NCI-H82 treated with DMSO at 0.1 percent for 48 hours (cell line): ENCODE measurements at regions not wholly inside any gene's neighbourhood (a gene's known extent, or its start where the extent isn't known, plus 50 kb on each side); places are given as distances from the start of the nearest gene placed in this dataset.
"Not testable (repeated sequence)": the region's sequence is repeated elsewhere in the genome, so short reads cannot be mapped to it uniquely, and the experiment has no call there.

Experiments used
- DNase-seq: peaks from one replicate; lab custom pipeline; 2025; ENCODE audit not compliant: unreplicated experiment; lab: John Stamatoyannopoulos, UW

- DNase-seq: no peak
Measured at GRCh38 chr9:115690786-115691496, 462.6 kb upstream of the PAPPA start.

- DNase-seq: no peak
Measured at GRCh38 chr9:115691693-115692092, 461.9 kb upstream of the PAPPA start.

DNA sequence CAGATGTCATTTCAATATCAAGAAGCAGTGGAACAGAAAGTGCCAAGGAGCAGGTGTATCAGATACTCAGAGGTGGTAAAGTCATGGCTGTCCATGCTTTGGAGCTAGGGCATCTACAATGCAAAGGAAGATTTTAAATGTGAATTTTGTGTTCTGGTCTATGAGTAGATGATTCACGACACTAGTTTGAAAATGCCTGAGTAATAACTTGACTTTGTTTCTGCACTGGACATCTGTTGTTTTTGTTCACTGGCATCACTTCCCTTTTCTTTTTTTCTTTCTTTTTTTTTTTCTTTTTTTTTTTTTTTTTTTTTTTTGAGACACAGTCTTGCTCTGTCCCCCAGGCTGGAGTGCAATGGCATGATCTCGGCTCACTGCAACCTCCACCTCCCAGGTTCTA is 460.7 kb upstream of the PAPPA start:
- DNase-seq: not testable (repeated sequence)

GRCh38 chr9:115694014-115694413 is 459.6 kb upstream of the PAPPA start:
- DNase-seq: no peak

- DNase-seq: no peak
Measured at GRCh38 chr9:115694991-115695390, 458.6 kb upstream of the PAPPA start.

DNA sequence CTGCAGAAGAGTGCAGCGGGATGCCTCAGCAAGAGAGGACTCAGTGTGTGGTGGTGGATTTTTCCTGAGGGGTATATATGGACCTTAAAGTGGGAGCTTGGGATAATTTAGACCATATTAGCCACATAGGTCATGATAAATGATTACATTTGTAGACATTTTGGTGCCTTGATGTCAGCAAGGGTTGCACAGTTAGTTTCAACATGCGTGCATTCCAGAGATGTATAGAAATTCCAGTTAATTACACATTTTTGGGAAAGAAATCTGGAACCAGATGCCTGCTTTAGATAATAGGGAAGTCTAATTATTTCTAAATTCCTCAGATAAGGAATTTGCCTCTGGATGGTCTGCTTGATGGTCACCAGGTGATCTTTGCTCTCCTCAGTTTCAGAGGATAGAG is 440.6 kb upstream of the PAPPA start:
- no peak for DNase-seq

- DNase-seq: no peak
Measured at GRCh38 chr9:115715666-115716065, 437.9 kb upstream of the PAPPA start.

GRCh38 chr9:115717298-115717697 is 436.3 kb upstream of the PAPPA start:
- no peak for DNase-seq

- no peak for DNase-seq
Measured at GRCh38 chr9:115717711-115718173, 435.8 kb upstream of the PAPPA start.

DNA sequence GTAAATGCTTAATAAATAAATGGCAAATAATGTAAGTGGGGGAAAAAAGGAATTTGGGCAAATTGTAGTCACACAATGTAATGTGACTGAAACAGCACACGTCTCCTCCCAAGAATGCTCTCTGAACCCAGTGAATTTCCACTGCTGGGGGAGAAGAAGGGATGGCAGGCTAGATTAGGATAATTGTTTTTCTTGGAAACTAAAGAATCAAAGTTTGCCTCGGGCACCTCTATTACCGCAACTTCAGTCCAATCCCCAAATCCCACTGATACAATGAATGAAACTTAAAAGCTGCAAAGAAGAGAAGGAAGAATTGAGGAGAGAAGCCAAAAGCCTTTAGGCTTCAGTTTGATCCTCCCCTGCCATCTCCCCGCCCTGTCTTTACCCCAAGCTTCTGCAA is 423.2 kb upstream of the PAPPA start:
- DNase-seq: no peak

GRCh38 chr9:115730845-115731244 is 422.7 kb upstream of the PAPPA start:
- DNase-seq: no peak

- no peak for DNase-seq
Measured at GRCh38 chr9:115733318-115734110, 420.1 kb upstream of the PAPPA start.

GRCh38 chr9:115739096-115739875 is 414.3 kb upstream of the PAPPA start:
- no peak for DNase-seq

- no peak for DNase-seq
Measured at GRCh38 chr9:115740986-115741385, 412.6 kb upstream of the PAPPA start.

DNA sequence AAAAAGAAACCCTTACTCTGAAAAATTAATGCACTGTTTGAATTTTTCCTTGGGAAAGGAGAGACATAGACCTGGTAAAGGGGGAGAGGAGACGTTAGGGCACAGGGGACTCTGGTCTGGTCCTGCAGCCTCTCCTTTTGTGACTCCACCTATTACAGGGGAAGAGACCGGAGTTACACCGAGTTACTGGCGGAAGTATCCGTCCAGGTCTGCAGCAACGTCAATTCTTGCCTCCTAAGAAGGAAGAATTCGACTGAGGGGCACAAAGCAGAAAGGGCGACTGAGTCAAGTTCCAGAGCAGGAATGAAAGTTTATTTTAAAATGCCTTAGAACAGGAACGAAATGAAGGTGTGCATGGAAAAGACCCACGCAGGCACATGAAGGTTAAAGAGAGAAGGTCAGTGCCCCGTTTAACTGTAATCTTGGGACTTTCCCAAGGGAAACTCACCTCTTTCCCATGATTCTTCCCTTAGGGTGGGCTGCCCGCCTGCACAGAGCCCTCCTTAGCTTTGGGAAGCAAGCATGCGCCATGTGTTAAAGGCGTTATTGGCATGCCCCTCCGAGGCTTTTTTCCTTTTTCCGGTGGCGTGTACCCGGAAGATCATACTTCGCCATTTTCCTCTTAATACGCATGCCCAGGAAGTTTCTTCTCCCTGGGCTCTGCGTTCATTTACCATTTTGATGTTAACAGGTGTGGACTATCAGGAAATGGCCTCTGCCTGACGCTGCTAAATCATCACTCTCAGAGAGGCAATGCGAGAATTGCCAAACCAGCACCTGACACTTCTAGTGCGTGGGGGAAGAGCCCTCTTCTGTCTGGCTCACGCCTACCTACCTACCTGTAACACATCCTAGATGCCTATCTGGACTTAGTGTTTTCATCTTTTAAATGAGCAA is 409.6 kb upstream of the PAPPA start:
- DNase-seq: no peak

DNA sequence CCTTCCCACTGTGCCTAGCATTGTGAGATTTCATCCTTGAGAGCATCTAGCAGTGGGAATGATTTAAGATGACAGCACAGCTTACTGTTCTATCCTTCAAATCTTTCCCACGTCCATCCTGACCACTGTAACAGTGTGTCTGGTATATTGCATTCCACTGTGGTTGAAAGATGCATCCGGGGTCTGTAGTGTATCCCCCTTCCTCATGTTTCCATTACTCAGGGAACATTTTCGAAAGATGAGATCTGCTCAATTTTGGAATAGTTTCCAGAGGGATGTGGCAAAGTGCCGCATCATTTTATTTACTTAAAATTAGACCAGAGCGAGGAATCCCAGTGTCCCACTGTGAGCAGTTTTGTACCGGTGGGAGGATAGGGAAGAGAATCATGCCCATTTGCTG is 407.1 kb upstream of the PAPPA start:
- DNase-seq: no peak

GRCh38 chr9:115747731-115748130 is 405.9 kb upstream of the PAPPA start:
- no peak for DNase-seq

DNA sequence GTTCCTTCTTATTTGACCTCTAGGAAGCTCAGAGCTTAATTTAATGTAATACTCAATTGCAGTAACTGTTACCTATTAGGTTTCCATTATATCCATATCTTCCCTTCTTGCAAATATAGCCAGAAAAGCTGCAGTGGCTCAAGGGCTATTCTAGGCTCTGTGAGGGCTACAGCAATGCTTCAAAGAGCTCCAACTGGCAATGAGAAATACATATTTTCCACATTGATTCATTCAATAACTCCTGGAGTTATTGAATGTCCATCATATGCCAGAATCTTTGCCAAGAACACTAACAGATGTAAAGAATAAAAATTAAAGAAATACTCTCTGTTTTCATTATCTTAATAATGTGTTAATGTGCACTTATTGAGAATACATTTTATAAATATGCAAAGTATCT is 396.9 kb upstream of the PAPPA start:
- no peak for DNase-seq

GRCh38 chr9:115757461-115757860 is 396.1 kb upstream of the PAPPA start:
- no peak for DNase-seq

GRCh38 chr9:115758441-115758840 is 395.1 kb upstream of the PAPPA start:
- no peak for DNase-seq

DNA sequence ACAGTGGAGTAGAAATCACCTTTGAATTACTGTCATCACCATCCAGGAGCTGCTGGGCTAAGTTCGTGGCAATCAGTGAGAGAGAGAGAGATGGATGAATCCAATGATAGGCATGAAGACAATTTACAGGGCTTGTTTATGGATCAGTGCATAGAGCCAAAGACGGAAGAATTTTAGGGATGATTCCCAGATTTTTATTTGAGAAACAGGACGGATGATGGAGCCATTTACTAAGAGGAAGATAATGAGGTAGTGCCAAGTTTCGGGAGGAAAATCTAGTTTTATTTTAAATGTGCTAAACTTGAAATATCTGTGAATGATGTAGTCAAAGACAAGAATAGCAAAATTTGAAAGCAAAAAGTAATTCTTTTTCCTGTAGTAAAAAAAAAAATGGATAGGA is 394.2 kb upstream of the PAPPA start:
- DNase-seq: no peak
